Esophagus squamous epithelium (tissue), 5 donors: ENCODE measurements at regions not wholly inside any gene's neighbourhood (a gene's known extent, or its start where the extent isn't known, plus 50 kb on each side); places are given as distances from the start of the nearest gene placed in this dataset.

ENCODE experiments used
- DNase-seq: peaks from one replicate; lab custom pipeline; 2025; lab: John Stamatoyannopoulos, UW
- H3K27ac ChIP-seq, 4 donors: fragments of 200-600 bp; sonication (generic); one replicate each; pipeline ENCODE4 v1.5.1; 2016 to 2019; ENCODE audit warnings: mild to moderate bottlenecking in 1 of 4
- H3K27me3 ChIP-seq, 4 donors: fragments of 200-600 bp; sonication (generic); 1 replicate in 3 of 4; 2 replicates in 1 of 4; pipeline versions ENCODE4 v1.5.1 to v1.6.0; 2017 to 2021; ENCODE audit warnings: antibody characterized with exemption in 1 of 4
- H3K36me3 ChIP-seq, 3 donors: fragments of 200-600 bp; sonication (generic); one replicate each; pipeline ENCODE4 v1.5.1; 2016 to 2019
- H3K4me1 ChIP-seq, 3 donors: fragments of 200-600 bp; sonication (generic); one replicate each; pipeline ENCODE4 v1.5.1; 2017 to 2019
- H3K4me3 ChIP-seq, 4 donors: fragments of 200-600 bp; sonication (generic); 1 replicate in 3 of 4; 2 replicates in 1 of 4; pipeline ENCODE4 v1.5.1; 2016 to 2019; ENCODE audit warnings: mild to moderate bottlenecking in 2 of 4, moderate library complexity in 1 of 4
- H3K9me3 ChIP-seq, 3 donors: fragments of 200-600 bp; sonication (generic); one replicate each; pipeline ENCODE4 v1.5.1; 2016 to 2019
- CTCF ChIP-seq, 6 experiments: fragments of 450-650 bp in 4 of 6; fragments of 200-600 bp in 2 of 6; sonication (generic) in 2 of 6; IDR thresholded peaks; one replicate each; pipeline ENCODE4 v1.5.1; 2016 to 2019; ENCODE audit warnings: antibody characterized with exemption in 6 of 6, mild to moderate bottlenecking in 4 of 6, moderate library complexity in 4 of 6
- POLR2A ChIP-seq, 4 donors: fragments of 450-650 bp; IDR thresholded peaks; one replicate each; pipeline ENCODE4 v1.6.1; 2017; ENCODE audit warnings: antibody characterized with exemption in 4 of 4, mild to moderate bottlenecking in 4 of 4, moderate library complexity in 3 of 4
- WGBS, 2 donors: methylation state at CpG; one replicate each; pipeline ENCODE4 v1.1.5; 2018; 5-methylcytosine and 5-hydroxymethylcytosine counted together
- intact Hi-C: fragments of 100-400 bp; cut with DNase I; formaldehyde crosslinking; loops from one replicate; pipeline ENCODE4 v1.15.0; 2022
- donor health status: DM: yes; HTN: yes; CAD: no.

- DNase-seq = no peak
- H3K36me3 ChIP-seq = no peaks in the 10 kb centered on the region
- peak overlapping the region; percentile 39 to 78 (median 54) for H3K27ac ChIP-seq
- TF ChIP-seq POLR2A (IDR thresholded peaks at IDR 0.05) = no peak
- TF ChIP-seq CTCF (IDR thresholded peaks at IDR 0.05) = no peak
- peak overlapping the region in 2 of 4 donors; percentile 17 to 36 for H3K4me3 ChIP-seq
- intact Hi-C loops = no loop called here
- 33 to 43% methylated on average over 2 to 3 of the region's 4 CpGs for WGBS, 2 donors
- no peaks in the 10 kb centered on the region for H3K9me3 ChIP-seq
- no peaks in the 10 kb centered on the region for H3K27me3 ChIP-seq
- H3K4me1 ChIP-seq = peaks cover 0 to 25% (median 10%) of the 10 kb centered on the region in 3 donors
These were observed 92.6 kb upstream of the KIF5B start for GRCh38 chr10:32148864-32149251.

GRCh38 chr10:32147730-32148129 lies 91.5 kb upstream of the KIF5B start:
- no peak for TF ChIP-seq CTCF (IDR thresholded peaks at IDR 0.05)
- no peak for TF ChIP-seq POLR2A (IDR thresholded peaks at IDR 0.05)
- H3K4me3 ChIP-seq = no peak overlapping the region
- WGBS, 2 donors = 65 to 93% methylated on average over 1 of the region's 1 CpG
- no peaks in the 10 kb centered on the region for H3K36me3 ChIP-seq
- no peaks in the 10 kb centered on the region for H3K27me3 ChIP-seq
- peaks cover 0 to 35% (median 14%) of the 10 kb centered on the region in 3 donors for H3K4me1 ChIP-seq
- intact Hi-C loops = no loop called here
- H3K27ac ChIP-seq = no peak overlapping the region
- H3K9me3 ChIP-seq = no peaks in the 10 kb centered on the region
- no peak for DNase-seq

GRCh38 chr10:32146166-32146565 lies 89.9 kb upstream of the KIF5B start:
- WGBS, 2 donors = 93 to 98% methylated on average over 3 of the region's 4 CpGs
- Histone ChIP-seq H3K27me3 (no peaks in the 10 kb centered on the region), H3K36me3 (no peaks in the 10 kb centered on the region), H3K9me3 (no peaks in the 10 kb centered on the region), H3K27ac (no peak overlapping the region), H3K4me1 (peaks cover 0 to 51% (median 17%) of the 10 kb centered on the region in 3 donors), H3K4me3 (no peak overlapping the region)
- intact Hi-C loops = no loop called here
- TF ChIP-seq CTCF (IDR thresholded peaks at IDR 0.05) (no peak), POLR2A (IDR thresholded peaks at IDR 0.05) (no peak)
- DNase-seq = no peak

- DNase-seq = no peak
- Histone ChIP-seq H3K9me3 (no peaks in the 10 kb centered on the region), H3K4me3 (no peak overlapping the region), H3K36me3 (no peaks in the 10 kb centered on the region), H3K27me3 (no peaks in the 10 kb centered on the region), H3K27ac (no peak overlapping the region), H3K4me1 (peaks cover 0 to 59% (median 17%) of the 10 kb centered on the region in 3 donors)
- TF ChIP-seq CTCF (IDR thresholded peaks at IDR 0.05) (no peak), POLR2A (IDR thresholded peaks at IDR 0.05) (no peak)
- intact Hi-C loops = no loop called here
- WGBS, 2 donors = 48 to 62% methylated on average over 4 to 6 of the region's 10 CpGs
These were observed 88.8 kb upstream of the KIF5B start for GRCh38 chr10:32144817-32145688.

- Histone ChIP-seq H3K27me3 (no peaks in the 10 kb centered on the region), H3K4me3 (no peak overlapping the region), H3K36me3 (no peaks in the 10 kb centered on the region), H3K9me3 (no peaks in the 10 kb centered on the region), H3K27ac (peak overlapping the region in 3 of 4 donors; percentile 28 to 52 (median 47)), H3K4me1 (peaks cover 11 to 60% (median 22%) of the 10 kb centered on the region in 3 donors)
- intact Hi-C loops = no loop called here
- TF ChIP-seq CTCF (IDR thresholded peaks at IDR 0.05) (no peak), POLR2A (IDR thresholded peaks at IDR 0.05) (no peak)
- 37 to 62% methylated on average over 7 of the region's 7 CpGs for WGBS, 2 donors
- DNase-seq = no peak
These were observed 87.2 kb upstream of the KIF5B start for GRCh38 chr10:32143302-32143847.
